ENCODE measurements at regions not wholly inside any gene's neighbourhood (a gene's known extent, or its start where the extent isn't known, plus 50 kb on each side); places are given as distances from the start of the nearest gene placed in this dataset.

DNA sequence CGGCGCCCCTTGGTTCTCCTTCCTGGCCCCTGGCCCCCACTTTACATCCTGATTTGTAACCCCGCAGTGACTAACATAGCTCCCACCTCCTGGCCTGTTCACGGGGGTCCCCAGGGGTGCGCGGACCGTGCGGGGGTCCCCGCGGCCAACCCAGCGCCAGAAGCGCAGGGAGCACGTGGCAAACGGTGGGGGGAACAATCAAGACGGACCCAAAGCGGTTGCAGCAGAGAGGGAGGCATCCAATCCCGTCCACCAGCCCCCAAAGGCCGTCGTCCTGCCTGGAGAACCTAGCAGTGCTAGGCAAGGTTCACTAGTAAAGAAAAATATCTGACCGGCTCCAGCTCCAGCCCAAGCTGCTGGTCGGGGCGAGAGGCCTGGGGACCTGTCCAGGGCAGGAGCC lies 201.5 kb downstream of the AUH start:
- no peak for DNase-seq (ENCODE audit: low read depth)
- TF ChIP-seq CTCF (IDR thresholded peaks at IDR 0.05; ENCODE audit: insufficient read depth, low read depth, low read length): no peak
- ChIA-PET CTCF (no interaction called here), POLR2A (no interaction called here)
- Histone ChIP-seq H3K27me3 (ENCODE audit: control insufficient read depth, insufficient read depth, low read length) (no peaks in the 10 kb centered on the region), H3K4me3 (ENCODE audit: low read depth, low read length) (no peak overlapping the region), H3K36me3 (ENCODE audit: control insufficient read depth, insufficient read depth, low read length) (no peaks in the 10 kb centered on the region)

DNA sequence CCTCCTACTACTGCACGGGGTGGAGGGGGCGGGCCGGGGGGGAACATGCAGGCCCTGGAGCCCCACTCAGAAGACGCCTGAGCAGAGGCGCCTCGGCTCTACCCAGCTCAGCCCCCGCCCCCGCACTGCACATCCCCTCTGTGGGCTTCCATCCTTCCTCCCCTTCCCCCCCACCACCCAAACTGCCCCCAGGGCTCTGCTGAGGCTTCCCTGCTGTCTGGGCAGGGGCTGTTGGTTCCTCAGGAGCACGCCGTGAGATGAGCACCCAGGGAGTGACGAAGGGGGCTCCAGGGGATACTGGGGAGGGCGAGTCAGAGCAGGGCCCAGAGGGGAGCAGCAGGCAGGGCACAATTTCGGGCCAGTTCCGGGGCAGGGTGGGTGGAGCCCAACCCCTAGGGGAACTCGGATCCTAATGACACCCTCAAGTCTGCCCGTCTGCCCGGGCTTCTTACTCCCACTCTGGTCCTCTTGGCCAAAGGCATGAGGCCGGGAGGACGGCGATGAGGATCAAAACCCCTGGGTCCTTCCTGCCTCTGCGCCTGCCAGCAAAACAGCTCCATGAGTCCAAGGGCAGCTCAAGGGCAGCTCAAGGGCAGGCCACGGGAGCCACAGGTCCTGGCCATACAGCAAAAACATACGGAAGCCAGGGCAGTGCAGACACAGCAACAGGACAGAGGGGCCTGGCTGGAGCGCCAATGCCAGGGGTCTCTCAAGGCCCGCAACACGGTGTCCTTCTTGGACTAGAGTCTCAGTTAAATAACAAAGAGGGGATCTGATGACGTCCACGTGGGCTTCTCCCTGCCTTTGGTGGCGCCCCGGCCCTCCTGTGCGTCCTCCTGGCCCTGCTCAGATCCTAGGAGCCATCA lies 200.9 kb downstream of the AUH start:
- POLR2A ChIA-PET: no interaction called here

GRCh38 chr9:91161465-91162300 lies 200.0 kb downstream of the AUH start:
- Histone ChIP-seq H3K4me3 (ENCODE audit: low read depth, low read length) (no peak overlapping the region), H3K27me3 (ENCODE audit: control insufficient read depth, insufficient read depth, low read length) (no peaks in the 10 kb centered on the region), H3K36me3 (ENCODE audit: control insufficient read depth, insufficient read depth, low read length) (no peaks in the 10 kb centered on the region)
- no peak for TF ChIP-seq CTCF (IDR thresholded peaks at IDR 0.05; ENCODE audit: insufficient read depth, low read depth, low read length)
- POLR2A ChIA-PET: no interaction called here
- CTCF ChIA-PET: interaction anchor here (0.9 kb wide), 1 partner anchor 10 kb away, joined by 3 read pairs; no protein-coding TSS in a partner anchor
- DNase-seq (ENCODE audit: low read depth): no peak

More for the DNA sequence above, 200.9 kb downstream of the AUH start:
- Histone ChIP-seq H3K4me3 (ENCODE audit: low read depth, low read length) (no peak overlapping the region), H3K27me3 (ENCODE audit: control insufficient read depth, insufficient read depth, low read length) (no peaks in the 10 kb centered on the region), H3K36me3 (ENCODE audit: control insufficient read depth, insufficient read depth, low read length) (no peaks in the 10 kb centered on the region)
- DNase-seq (ENCODE audit: low read depth): no peak
- no peak for TF ChIP-seq CTCF (IDR thresholded peaks at IDR 0.05; ENCODE audit: insufficient read depth, low read depth, low read length)
- CTCF ChIA-PET: no interaction called here

DNA sequence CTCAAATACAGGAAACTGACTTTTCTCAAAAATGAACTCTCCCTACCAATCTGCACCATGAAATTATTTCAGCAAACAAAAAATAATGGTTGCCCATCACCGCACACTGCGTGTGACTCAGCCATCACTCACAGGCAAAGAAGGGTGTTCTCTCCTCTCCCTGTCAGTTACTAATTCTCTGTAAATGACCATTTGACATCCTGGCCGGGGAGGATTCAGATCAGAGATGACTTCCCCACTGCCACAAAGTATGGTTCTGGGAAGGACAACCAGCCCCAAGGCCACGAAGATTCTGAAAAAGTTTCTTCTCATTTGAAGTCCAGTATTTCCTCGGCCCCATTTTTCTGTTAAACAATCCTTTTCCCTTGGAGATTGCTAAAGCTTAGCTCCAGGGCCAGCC lies 199.4 kb downstream of the AUH start:
- ChIA-PET CTCF (interaction anchor here (0.9 kb wide), 1 partner anchor 11 kb away, joined by 3 read pairs; no protein-coding TSS in a partner anchor), POLR2A (no interaction called here)
- TF ChIP-seq CTCF (IDR thresholded peaks at IDR 0.05; ENCODE audit: insufficient read depth, low read depth, low read length): no peak
- no peak for DNase-seq (ENCODE audit: low read depth)
- Histone ChIP-seq H3K4me3 (ENCODE audit: low read depth, low read length) (no peak overlapping the region), H3K36me3 (ENCODE audit: control insufficient read depth, insufficient read depth, low read length) (no peaks in the 10 kb centered on the region), H3K27me3 (ENCODE audit: control insufficient read depth, insufficient read depth, low read length) (no peaks in the 10 kb centered on the region)

DNA sequence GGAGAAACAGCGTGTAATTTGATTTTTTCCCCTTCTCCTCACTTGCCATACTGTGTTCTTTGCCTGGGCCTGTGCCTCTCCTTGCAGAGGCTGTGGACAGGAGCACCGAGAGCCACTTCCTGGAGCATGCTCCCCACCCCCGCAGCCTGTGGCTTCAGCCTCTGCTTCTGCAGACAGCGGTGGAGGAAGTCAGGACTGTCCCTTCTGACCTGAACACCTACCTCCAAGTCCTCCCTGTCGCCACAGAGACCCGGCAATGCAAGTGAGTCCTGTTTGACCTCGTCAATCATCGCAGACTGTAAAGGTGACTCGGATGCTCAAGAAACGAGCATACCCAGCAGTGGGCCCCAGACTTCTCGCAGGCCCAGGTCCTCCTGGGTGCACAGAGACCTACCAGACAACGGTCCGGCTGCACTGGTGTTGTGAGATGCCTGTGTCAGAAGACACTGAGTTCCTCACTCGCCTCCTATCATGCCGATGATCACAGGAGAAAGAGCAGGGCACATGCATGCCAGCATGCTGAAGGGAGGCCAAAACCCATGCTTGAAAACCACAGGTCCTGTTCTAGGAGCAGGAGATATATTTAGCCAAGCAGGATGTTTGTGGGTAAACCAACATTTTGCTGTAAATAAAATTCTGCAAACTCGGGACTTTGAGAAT lies 198.8 kb downstream of the AUH start:
- POLR2A ChIA-PET: no interaction called here
- CTCF ChIA-PET: interaction anchor here (0.9 kb wide), 1 partner anchor 12 kb away, joined by 3 read pairs; no protein-coding TSS in a partner anchor

More for the DNA sequence above, 198.8 kb downstream of the AUH start:
- no peaks in the 10 kb centered on the region for H3K36me3 ChIP-seq (ENCODE audit: control insufficient read depth, insufficient read depth, low read length)
- H3K27me3 ChIP-seq (ENCODE audit: control insufficient read depth, insufficient read depth, low read length): no peaks in the 10 kb centered on the region
- H3K4me3 ChIP-seq (ENCODE audit: low read depth, low read length): no peak overlapping the region
- no peak for DNase-seq (ENCODE audit: low read depth)
- no peak for TF ChIP-seq CTCF (IDR thresholded peaks at IDR 0.05; ENCODE audit: insufficient read depth, low read depth, low read length)
